GM12878 (cell line): ENCODE measurements at regions not wholly inside any gene's neighbourhood (a gene's known extent, or its start where the extent isn't known, plus 50 kb on each side); places are given as distances from the start of the nearest gene placed in this dataset.

ENCODE experiments used
- ATAC-seq: fragments of 200-7000 bp; cut with Tn5 transposase; 3 replicates; pipeline ENCODE4 v1.9.1; 2020; ENCODE audit warnings: mild to moderate bottlenecking, moderate library complexity
- BruUV-seq: library from RNA; stranded (reverse); fragments of 400-500 nt; replicated peaks from 2 replicates; lab custom pipeline; 2021; lab: Mats Ljungman, UMichigan
- CTCF ChIA-PET: fragments of 300-600 bp; sonication (Branson Sonifier 250); formaldehyde crosslinking; extraction: SDS; loops from one replicate; lab custom pipeline; 2021; ENCODE audit warnings: inconsistent platforms; lab: Yijun Ruan, JAX
- POLR2A ChIA-PET: fragments of 350-600 bp; formaldehyde crosslinking; extraction: SDS; loops from one replicate; lab custom pipeline; 2021; ENCODE audit warnings: inconsistent platforms; lab: Charles Lee
- RAD21 ChIA-PET: fragments of 300-600 bp; sonication (Branson Sonifier 250); formaldehyde crosslinking; loops from one replicate; lab custom pipeline; 2023; ENCODE audit warnings: antibody characterized with exemption; ENCODE audit not compliant: unreplicated experiment; lab: Charles Lee
- SMC1A ChIA-PET: fragments of 300-600 bp; sonication (Branson Sonifier 250); formaldehyde crosslinking; loops from one replicate; lab custom pipeline; 2023; ENCODE audit not compliant: unreplicated experiment, uncharacterized antibody; lab: Charles Lee
- DNase-seq: peaks from one replicate; pipeline ENCODE4 v3.0.0-alpha.2; 2011; ENCODE audit warnings: low read depth, low spot score
- FAIRE-seq: peaks from 3 replicates; lab custom pipeline; 2011; peaks lifted over from hg19 to GRCh38; lab: Jason Lieb, UNC
- H2AFZ ChIP-seq: 2 replicates; pipeline ENCODE4 v1.6.0; 2011; ENCODE audit warnings: low read depth, low read length, control low read depth; ENCODE audit not compliant: control insufficient read depth
- H3K27ac ChIP-seq: 2 replicates; pipeline ENCODE4 v1.5.1; 2011; ENCODE audit warnings: control low read depth; ENCODE audit not compliant: control insufficient read depth, insufficient read depth
- H3K27me3 ChIP-seq, 2 experiments: replicated peaks in 1 of 2; 2 replicates each; pipeline versions ENCODE4 v1.6.0 to v1.6.1; 2011; ENCODE audit warnings: low read length in 1 of 2; ENCODE audit not compliant: control insufficient read depth in 2 of 2, insufficient read depth in 2 of 2
- H3K36me3 ChIP-seq, 2 experiments: 2 replicates each; pipeline ENCODE4 v1.5.1; 2011; ENCODE audit warnings: low read length in 1 of 2; ENCODE audit not compliant: control insufficient read depth in 2 of 2, insufficient read depth in 2 of 2
- H3K4me1 ChIP-seq: 2 replicates; pipeline ENCODE4 v1.6.1; 2011; ENCODE audit warnings: mild to moderate bottlenecking, low read length, moderate library complexity, mixed read lengths; ENCODE audit not compliant: control insufficient read depth, insufficient read depth
- H3K4me2 ChIP-seq: 2 replicates; pipeline ENCODE4 v1.6.0; 2011; ENCODE audit warnings: control low read depth; ENCODE audit not compliant: control insufficient read depth, insufficient read depth
- H3K4me3 ChIP-seq: fragments of 200-600 bp; sonication (generic); 2 replicates; pipeline ENCODE4 v1.5.1; 2016
- H3K79me2 ChIP-seq: 2 replicates; pipeline ENCODE4 v1.6.0; 2011; ENCODE audit warnings: low read length; ENCODE audit not compliant: control insufficient read depth, insufficient read depth
- H3K9ac ChIP-seq: 2 replicates; pipeline ENCODE4 v1.8.0; 2011; ENCODE audit warnings: low read length, control low read depth, mixed read lengths; ENCODE audit not compliant: control insufficient read depth, insufficient read depth
- H3K9me3 ChIP-seq: replicated peaks from 3 replicates; pipeline ENCODE4 v1.5.1; 2011; ENCODE audit warnings: mild to moderate bottlenecking, low read length; ENCODE audit not compliant: control insufficient read depth, insufficient read depth
- H4K20me1 ChIP-seq: 2 replicates; pipeline ENCODE4 v1.6.0; 2011; ENCODE audit not compliant: control insufficient read depth, insufficient read depth
- ATF7 ChIP-seq: fragments of 450-650 bp; IDR thresholded peaks from 2 replicates; pipeline ENCODE4 v1.6.1; 2016; ENCODE audit warnings: low read depth, mild to moderate bottlenecking
- ETV6 ChIP-seq, 2 experiments: fragments of 450-650 bp in 1 of 2; IDR thresholded peaks in 1 of 2; conservative IDR thresholded peaks in 1 of 2; 2 replicates each; pipeline ENCODE4 v1.6.1; 2014; ENCODE audit warnings: antibody characterized with exemption in 1 of 2, borderline replicate concordance in 1 of 2, low read depth in 1 of 2, mild to moderate bottlenecking in 1 of 2, moderate library complexity in 1 of 2
- FOS ChIP-seq: IDR thresholded peaks from 3 replicates; pipeline ENCODE4 v1.6.1; 2011; ENCODE audit warnings: borderline replicate concordance; ENCODE audit not compliant: insufficient read length; ENCODE audit errors: extremely low read depth
- HDAC2 ChIP-seq: fragments of 200-600 bp; sonication (generic); IDR thresholded peaks from 2 replicates; pipeline ENCODE4 v1.6.1; 2017
- JUND ChIP-seq: IDR thresholded peaks from 2 replicates; pipeline ENCODE4 v1.6.1; 2012; ENCODE audit warnings: low read depth, mild to moderate bottlenecking, low read length, improper control_type of control experiment, moderate library complexity
- MTA3 ChIP-seq: IDR thresholded peaks from 2 replicates; pipeline ENCODE4 v1.6.1; 2012; ENCODE audit warnings: low read length, inconsistent platforms, borderline replicate concordance
- RUNX3 ChIP-seq: IDR thresholded peaks from 2 replicates; pipeline ENCODE4 v1.6.1; 2012; ENCODE audit warnings: low read length, inconsistent platforms
- SPI1 ChIP-seq: IDR thresholded peaks from 2 replicates; pipeline ENCODE4 v1.6.1; 2011; ENCODE audit warnings: low read depth, mild to moderate bottlenecking, low read length, moderate library complexity, borderline replicate concordance; ENCODE audit not compliant: insufficient read depth
- SREBF1 ChIP-seq: IDR thresholded peaks from 2 replicates; pipeline ENCODE4 v1.6.1; 2012; ENCODE audit warnings: mild to moderate bottlenecking, low read length
- TCF12 ChIP-seq: IDR thresholded peaks from 2 replicates; pipeline ENCODE4 v1.6.1; 2011; ENCODE audit warnings: low read depth, mild to moderate bottlenecking, low read length
- YY1 ChIP-seq: IDR thresholded peaks from 2 replicates; pipeline ENCODE4 v1.6.1; 2011; ENCODE audit warnings: low read depth, mild to moderate bottlenecking, low read length
- ZSCAN29 ChIP-seq: fragments of 450-650 bp; IDR thresholded peaks from 2 replicates; pipeline ENCODE4 v1.6.1; 2017; ENCODE audit warnings: mild to moderate bottlenecking, moderate library complexity
- WGBS: methylation state at CpG from one replicate; pipeline ENCODE4 v1.1.6; 2016; ENCODE audit warnings: low lambda C conversion rate; ENCODE audit not compliant: insufficient replicate concordance, insufficient coverage; ENCODE audit errors: missing lambda C conversion rate; 5-methylcytosine and 5-hydroxymethylcytosine counted together
- in situ Hi-C: fragments of 300-500 bp; cut with MboI; formaldehyde crosslinking; loops from 9 replicates; pipeline ENCODE4 v1.14.3; 2018; ENCODE audit warnings: mixed read lengths
- intact Hi-C: fragments of 100-400 bp; cut with micrococcal nuclease; formaldehyde crosslinking; loops from one replicate; pipeline ENCODE4 v1.14.2; 2022; ENCODE audit not compliant: unreplicated experiment
- TF ChIP-seq, protein P1 (sequence below): IDR thresholded peaks from 2 replicates; pipeline ENCODE4 v1.6.1; 2012; ENCODE audit warnings: low read depth, low read length, improper control_type of control experiment
- TF ChIP-seq, protein P2 (sequence below): fragments of 450-650 bp; IDR thresholded peaks from 2 replicates; pipeline ENCODE4 v1.6.1; 2017; ENCODE audit warnings: low read depth, mild to moderate bottlenecking, moderate library complexity
- TF ChIP-seq, protein P3 (sequence below): fragments of 450-650 bp; IDR thresholded peaks from 2 replicates; pipeline ENCODE4 v1.6.1; 2017; ENCODE audit warnings: mild to moderate bottlenecking
- TF ChIP-seq, protein P4 (sequence below): IDR thresholded peaks from 2 replicates; pipeline ENCODE4 v1.6.1; 2011; ENCODE audit warnings: borderline replicate concordance, low read depth, mild to moderate bottlenecking, moderate library complexity, mixed read lengths, low read length; ENCODE audit not compliant: insufficient read depth; ENCODE audit errors: extremely low read length

DNA sequence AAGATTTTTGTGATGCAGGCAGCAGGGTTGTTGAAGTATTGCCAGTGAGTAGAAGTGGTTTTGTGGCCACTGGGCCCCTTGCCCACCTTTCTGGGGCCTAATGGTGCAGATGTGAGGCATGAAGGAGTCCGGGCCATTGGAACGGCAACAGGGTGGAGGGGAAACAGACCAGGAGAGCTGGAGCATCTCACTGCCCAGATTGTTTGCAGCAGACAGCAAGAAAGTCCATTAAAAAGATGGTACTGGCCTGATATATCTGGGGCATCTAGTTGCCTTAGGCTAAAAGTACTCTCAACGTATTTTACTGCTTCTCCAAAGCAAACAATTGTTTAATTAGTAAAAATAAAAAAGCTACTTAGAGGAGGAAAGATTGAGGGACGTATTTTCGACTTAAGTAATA, 298.4 kb downstream of the SATB1 start:
- ATAC-seq = no peak
- H3K27ac ChIP-seq = no peak overlapping the region
- DNase-seq = no peak

More for the DNA sequence above, 298.4 kb downstream of the SATB1 start:
- Histone ChIP-seq H2AFZ (no peak overlapping the region), H3K4me2 (peak overlapping the region; percentile 39; the same call in 1 of the 2 replicates), H3K27me3 (no peaks in the 10 kb centered on the region), H3K9ac (no peak overlapping the region), H4K20me1 (no peaks in the 10 kb centered on the region), H3K4me3 (no peak overlapping the region), H3K36me3 (no peaks in the 10 kb centered on the region), H3K4me1 (peaks cover 6% of the 10 kb centered on the region; the same call in 1 of the 2 replicates), H3K9me3 (no peaks in the 10 kb centered on the region), H3K79me2 (no peaks in the 10 kb centered on the region)
- no TSS peak for BruUV-seq
- in situ Hi-C loops = no loop called here
- RAD21 ChIA-PET = interaction anchor here (0.6 to 3.1 kb wide), 16 partner anchors 12 to 1525 kb away, joined by 3 to 19 read pairs (median 6); no protein-coding TSS in a partner anchor
- 55% methylated on average over 5 of the region's 5 CpGs for WGBS
- SMC1A ChIA-PET = interaction anchor here (0.8 to 5.3 kb wide), 25 partner anchors 14 to 695 kb away, joined by 3 to 36 read pairs (median 4); no protein-coding TSS in a partner anchor
- FAIRE-seq = no peak
- CTCF ChIA-PET = interaction anchor here (0.7 to 3.6 kb wide), 19 partner anchors 15 to 290 kb away, joined by 3 to 33 read pairs (median 4); no protein-coding TSS in a partner anchor
- POLR2A ChIA-PET = interaction anchor here (0.6 kb wide), 1 partner anchor 1494 kb away, joined by 3 read pairs; no protein-coding TSS in a partner anchor
- TF ChIP-seq MTA3 (no peak), TCF12 (no peak), ATF7 (no peak), ETV6 (conservative IDR thresholded peaks at IDR 0.05 in 1 of 2, IDR thresholded peaks at IDR 0.05 in 1 of 2; ENCODE audit: borderline replicate concordance in 1 of 2, low read depth in 1 of 2) (no peak), FOS (no peak), ZSCAN29 (no peak), YY1 (no peak), HDAC2 (no peak), SREBF1 (no peak), SPI1 (no peak), RUNX3 (no peak), JUND (no peak)
- TF ChIP-seq, protein P1, sequence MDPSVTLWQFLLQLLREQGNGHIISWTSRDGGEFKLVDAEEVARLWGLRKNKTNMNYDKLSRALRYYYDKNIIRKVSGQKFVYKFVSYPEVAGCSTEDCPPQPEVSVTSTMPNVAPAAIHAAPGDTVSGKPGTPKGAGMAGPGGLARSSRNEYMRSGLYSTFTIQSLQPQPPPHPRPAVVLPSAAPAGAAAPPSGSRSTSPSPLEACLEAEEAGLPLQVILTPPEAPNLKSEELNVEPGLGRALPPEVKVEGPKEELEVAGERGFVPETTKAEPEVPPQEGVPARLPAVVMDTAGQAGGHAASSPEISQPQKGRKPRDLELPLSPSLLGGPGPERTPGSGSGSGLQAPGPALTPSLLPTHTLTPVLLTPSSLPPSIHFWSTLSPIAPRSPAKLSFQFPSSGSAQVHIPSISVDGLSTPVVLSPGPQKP = no peak
- TF ChIP-seq, protein P2, sequence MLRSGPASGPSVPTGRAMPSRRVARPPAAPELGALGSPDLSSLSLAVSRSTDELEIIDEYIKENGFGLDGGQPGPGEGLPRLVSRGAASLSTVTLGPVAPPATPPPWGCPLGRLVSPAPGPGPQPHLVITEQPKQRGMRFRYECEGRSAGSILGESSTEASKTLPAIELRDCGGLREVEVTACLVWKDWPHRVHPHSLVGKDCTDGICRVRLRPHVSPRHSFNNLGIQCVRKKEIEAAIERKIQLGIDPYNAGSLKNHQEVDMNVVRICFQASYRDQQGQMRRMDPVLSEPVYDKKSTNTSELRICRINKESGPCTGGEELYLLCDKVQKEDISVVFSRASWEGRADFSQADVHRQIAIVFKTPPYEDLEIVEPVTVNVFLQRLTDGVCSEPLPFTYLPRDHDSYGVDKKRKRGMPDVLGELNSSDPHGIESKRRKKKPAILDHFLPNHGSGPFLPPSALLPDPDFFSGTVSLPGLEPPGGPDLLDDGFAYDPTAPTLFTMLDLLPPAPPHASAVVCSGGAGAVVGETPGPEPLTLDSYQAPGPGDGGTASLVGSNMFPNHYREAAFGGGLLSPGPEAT = no peak
- TF ChIP-seq, protein P3, sequence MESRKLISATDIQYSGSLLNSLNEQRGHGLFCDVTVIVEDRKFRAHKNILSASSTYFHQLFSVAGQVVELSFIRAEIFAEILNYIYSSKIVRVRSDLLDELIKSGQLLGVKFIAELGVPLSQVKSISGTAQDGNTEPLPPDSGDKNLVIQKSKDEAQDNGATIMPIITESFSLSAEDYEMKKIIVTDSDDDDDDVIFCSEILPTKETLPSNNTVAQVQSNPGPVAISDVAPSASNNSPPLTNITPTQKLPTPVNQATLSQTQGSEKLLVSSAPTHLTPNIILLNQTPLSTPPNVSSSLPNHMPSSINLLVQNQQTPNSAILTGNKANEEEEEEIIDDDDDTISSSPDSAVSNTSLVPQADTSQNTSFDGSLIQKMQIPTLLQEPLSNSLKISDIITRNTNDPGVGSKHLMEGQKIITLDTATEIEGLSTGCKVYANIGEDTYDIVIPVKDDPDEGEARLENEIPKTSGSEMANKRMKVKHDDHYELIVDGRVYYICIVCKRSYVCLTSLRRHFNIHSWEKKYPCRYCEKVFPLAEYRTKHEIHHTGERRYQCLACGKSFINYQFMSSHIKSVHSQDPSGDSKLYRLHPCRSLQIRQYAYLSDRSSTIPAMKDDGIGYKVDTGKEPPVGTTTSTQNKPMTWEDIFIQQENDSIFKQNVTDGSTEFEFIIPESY = no peak
- TF ChIP-seq, protein P4, sequence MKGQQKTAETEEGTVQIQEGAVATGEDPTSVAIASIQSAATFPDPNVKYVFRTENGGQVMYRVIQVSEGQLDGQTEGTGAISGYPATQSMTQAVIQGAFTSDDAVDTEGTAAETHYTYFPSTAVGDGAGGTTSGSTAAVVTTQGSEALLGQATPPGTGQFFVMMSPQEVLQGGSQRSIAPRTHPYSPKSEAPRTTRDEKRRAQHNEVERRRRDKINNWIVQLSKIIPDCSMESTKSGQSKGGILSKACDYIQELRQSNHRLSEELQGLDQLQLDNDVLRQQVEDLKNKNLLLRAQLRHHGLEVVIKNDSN = no peak
- intact Hi-C loops = loop anchor here (5.0 kb wide), 1 partner anchor 234 kb away; no protein-coding TSS in a partner anchor
